ENCODE measurements at regions not wholly inside any gene's neighbourhood (a gene's known extent, or its start where the extent isn't known, plus 50 kb on each side); places are given as distances from the start of the nearest gene placed in this dataset.

DNA sequence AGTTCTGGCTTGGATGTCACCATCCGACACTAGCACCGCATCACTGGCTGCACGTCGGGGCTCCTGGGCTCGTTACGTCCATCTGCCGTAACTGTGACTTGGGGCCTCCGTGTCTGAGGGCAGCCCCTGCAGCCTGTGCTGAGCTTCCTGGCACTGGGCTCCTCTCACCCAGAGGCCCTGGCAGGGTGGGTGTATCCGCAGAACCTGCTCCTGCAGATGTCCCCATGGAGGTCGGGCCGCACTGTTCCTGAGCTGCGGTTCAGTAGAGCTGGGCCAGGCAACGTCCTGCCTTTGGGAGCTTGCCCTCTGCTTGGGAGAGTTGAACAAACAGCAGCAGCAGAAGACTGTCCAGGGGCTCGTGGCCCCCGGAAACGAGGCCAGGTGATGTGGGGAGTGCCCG, 71.4 kb downstream of the RGS12 start:
- TF ChIP-seq, protein P1, sequence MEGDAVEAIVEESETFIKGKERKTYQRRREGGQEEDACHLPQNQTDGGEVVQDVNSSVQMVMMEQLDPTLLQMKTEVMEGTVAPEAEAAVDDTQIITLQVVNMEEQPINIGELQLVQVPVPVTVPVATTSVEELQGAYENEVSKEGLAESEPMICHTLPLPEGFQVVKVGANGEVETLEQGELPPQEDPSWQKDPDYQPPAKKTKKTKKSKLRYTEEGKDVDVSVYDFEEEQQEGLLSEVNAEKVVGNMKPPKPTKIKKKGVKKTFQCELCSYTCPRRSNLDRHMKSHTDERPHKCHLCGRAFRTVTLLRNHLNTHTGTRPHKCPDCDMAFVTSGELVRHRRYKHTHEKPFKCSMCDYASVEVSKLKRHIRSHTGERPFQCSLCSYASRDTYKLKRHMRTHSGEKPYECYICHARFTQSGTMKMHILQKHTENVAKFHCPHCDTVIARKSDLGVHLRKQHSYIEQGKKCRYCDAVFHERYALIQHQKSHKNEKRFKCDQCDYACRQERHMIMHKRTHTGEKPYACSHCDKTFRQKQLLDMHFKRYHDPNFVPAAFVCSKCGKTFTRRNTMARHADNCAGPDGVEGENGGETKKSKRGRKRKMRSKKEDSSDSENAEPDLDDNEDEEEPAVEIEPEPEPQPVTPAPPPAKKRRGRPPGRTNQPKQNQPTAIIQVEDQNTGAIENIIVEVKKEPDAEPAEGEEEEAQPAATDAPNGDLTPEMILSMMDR (IDR thresholded peaks at IDR 0.05; ENCODE audit: insufficient read depth, low read length): no peak
- TF ChIP-seq POLR2AphosphoS5 (IDR thresholded peaks at IDR 0.05; ENCODE audit: low read depth) (no peak), GABPA (IDR thresholded peaks at IDR 0.05; ENCODE audit: low read depth) (no peak)
- TF ChIP-seq, protein P2, sequence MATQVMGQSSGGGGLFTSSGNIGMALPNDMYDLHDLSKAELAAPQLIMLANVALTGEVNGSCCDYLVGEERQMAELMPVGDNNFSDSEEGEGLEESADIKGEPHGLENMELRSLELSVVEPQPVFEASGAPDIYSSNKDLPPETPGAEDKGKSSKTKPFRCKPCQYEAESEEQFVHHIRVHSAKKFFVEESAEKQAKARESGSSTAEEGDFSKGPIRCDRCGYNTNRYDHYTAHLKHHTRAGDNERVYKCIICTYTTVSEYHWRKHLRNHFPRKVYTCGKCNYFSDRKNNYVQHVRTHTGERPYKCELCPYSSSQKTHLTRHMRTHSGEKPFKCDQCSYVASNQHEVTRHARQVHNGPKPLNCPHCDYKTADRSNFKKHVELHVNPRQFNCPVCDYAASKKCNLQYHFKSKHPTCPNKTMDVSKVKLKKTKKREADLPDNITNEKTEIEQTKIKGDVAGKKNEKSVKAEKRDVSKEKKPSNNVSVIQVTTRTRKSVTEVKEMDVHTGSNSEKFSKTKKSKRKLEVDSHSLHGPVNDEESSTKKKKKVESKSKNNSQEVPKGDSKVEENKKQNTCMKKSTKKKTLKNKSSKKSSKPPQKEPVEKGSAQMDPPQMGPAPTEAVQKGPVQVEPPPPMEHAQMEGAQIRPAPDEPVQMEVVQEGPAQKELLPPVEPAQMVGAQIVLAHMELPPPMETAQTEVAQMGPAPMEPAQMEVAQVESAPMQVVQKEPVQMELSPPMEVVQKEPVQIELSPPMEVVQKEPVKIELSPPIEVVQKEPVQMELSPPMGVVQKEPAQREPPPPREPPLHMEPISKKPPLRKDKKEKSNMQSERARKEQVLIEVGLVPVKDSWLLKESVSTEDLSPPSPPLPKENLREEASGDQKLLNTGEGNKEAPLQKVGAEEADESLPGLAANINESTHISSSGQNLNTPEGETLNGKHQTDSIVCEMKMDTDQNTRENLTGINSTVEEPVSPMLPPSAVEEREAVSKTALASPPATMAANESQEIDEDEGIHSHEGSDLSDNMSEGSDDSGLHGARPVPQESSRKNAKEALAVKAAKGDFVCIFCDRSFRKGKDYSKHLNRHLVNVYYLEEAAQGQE (IDR thresholded peaks at IDR 0.05; ENCODE audit: insufficient replicate concordance, low read depth): no peak

All from HL-60 (cell line).